ENCODE measurements at regions not wholly inside any gene's neighbourhood (a gene's known extent, or its start where the extent isn't known, plus 50 kb on each side); places are given as distances from the start of the nearest gene placed in this dataset.

DNA sequence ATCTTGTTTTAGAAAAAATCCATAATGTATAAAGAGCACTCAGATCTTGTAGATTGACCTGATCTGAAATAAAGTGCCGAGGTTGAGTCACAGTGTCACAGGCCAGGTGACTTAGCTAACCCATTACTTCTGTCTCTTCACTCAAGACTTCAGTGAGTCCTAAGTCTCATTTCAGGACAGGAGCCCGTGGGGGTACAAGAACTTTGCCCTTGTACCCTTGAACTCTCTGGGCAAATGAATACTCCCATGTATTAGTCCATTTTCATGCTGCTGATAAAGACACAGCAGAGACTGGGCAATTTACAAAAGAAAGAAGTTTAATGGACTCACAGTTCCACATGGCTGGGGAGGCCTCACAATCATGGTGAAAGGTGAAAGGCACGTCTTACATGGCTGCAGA is 160.2 kb downstream of the ZPLD1 start:
- DNase-seq (ENCODE audit: low spot score), result no peak
- no peaks in the 10 kb centered on the region for H3K9me3 ChIP-seq (replicated peaks in 1 of 2; ENCODE audit: control insufficient read depth in 2 of 2, insufficient read depth in 1 of 2, low read depth in 1 of 2, low read length in 2 of 2)
- H4K8ac ChIP-seq (ENCODE audit: low read depth, low read length), result no peak overlapping the region
- H3K23ac ChIP-seq (ENCODE audit: low read depth, low read length, poor library complexity), result no peak overlapping the region
- peaks cover 2% of the 10 kb centered on the region for H3K79me1 ChIP-seq (ENCODE audit: low read depth, low read length)
- H3K4me2 ChIP-seq (ENCODE audit: insufficient read depth, low read length, poor library complexity, severe bottlenecking), result no peak overlapping the region
- WGBS, 2 donors (ENCODE audit: extremely low coverage in 2 of 2, insufficient read length in 2 of 2, insufficient replicate concordance in 1 of 2), result no CpG with 5 or more reads among the region's 3 CpGs
- no peaks in the 10 kb centered on the region for H3K36me3 ChIP-seq (replicated peaks in 1 of 2; ENCODE audit: control insufficient read depth in 2 of 2, insufficient read depth in 2 of 2, low read length in 2 of 2)
- H3K14ac ChIP-seq (ENCODE audit: low read length), result no peak overlapping the region
- no peak overlapping the region for H2BK120ac ChIP-seq (ENCODE audit: low read depth, low read length)
- H2BK15ac ChIP-seq (ENCODE audit: low read length), result no peak overlapping the region
- no peak overlapping the region for H2AFZ ChIP-seq (ENCODE audit: low read length)
- H2BK12ac ChIP-seq (ENCODE audit: low read length), result no peak overlapping the region
- H3K4me3 ChIP-seq (ENCODE audit: low read length in 2 of 2), result no peak overlapping the region
- no peak overlapping the region for H3K9ac ChIP-seq (ENCODE audit: low read depth, low read length, poor library complexity)
- H3K27me3 ChIP-seq (ENCODE audit: control insufficient read depth in 3 of 3, insufficient read depth in 3 of 3, low read depth in 1 of 3, low read length in 3 of 3), result no peaks in the 10 kb centered on the region
- H4K91ac ChIP-seq (ENCODE audit: low read depth, low read length, poor library complexity), result no peak overlapping the region
- no peak overlapping the region for H3K4ac ChIP-seq (ENCODE audit: low read length)
- H2AK5ac ChIP-seq (ENCODE audit: low read depth, low read length), result no peak overlapping the region
- no peaks in the 10 kb centered on the region for H3K4me1 ChIP-seq (ENCODE audit: control insufficient read depth in 2 of 2, insufficient read depth in 1 of 2, low read depth in 1 of 2, low read length in 2 of 2)
- no peak overlapping the region for H3K27ac ChIP-seq (replicated peaks; ENCODE audit: low read length)
- H2BK5ac ChIP-seq (ENCODE audit: low read length), result no peak overlapping the region
- no peak overlapping the region for H3K18ac ChIP-seq (ENCODE audit: low read length)

- Histone ChIP-seq H3K9me3 (replicated peaks in 1 of 2; ENCODE audit: control insufficient read depth in 2 of 2, insufficient read depth in 1 of 2, low read depth in 1 of 2, low read length in 2 of 2) (no peaks in the 10 kb centered on the region), H3K36me3 (replicated peaks in 1 of 2; ENCODE audit: control insufficient read depth in 2 of 2, insufficient read depth in 2 of 2, low read length in 2 of 2) (no peaks in the 10 kb centered on the region), H3K4ac (ENCODE audit: low read length) (no peak overlapping the region), H3K9ac (ENCODE audit: low read depth, low read length, poor library complexity) (no peak overlapping the region), H2BK120ac (ENCODE audit: low read depth, low read length) (no peak overlapping the region), H3K4me2 (ENCODE audit: insufficient read depth, low read length, poor library complexity, severe bottlenecking) (no peak overlapping the region), H3K79me1 (ENCODE audit: low read depth, low read length) (no peaks in the 10 kb centered on the region), H4K8ac (ENCODE audit: low read depth, low read length) (no peak overlapping the region), H2AK5ac (ENCODE audit: low read depth, low read length) (no peak overlapping the region), H2BK15ac (ENCODE audit: low read length) (no peak overlapping the region), H4K91ac (ENCODE audit: low read depth, low read length, poor library complexity) (no peak overlapping the region), H2AFZ (ENCODE audit: low read length) (no peak overlapping the region), H3K23ac (ENCODE audit: low read depth, low read length, poor library complexity) (no peak overlapping the region), H3K4me3 (ENCODE audit: low read length in 2 of 2) (no peak overlapping the region), H2BK12ac (ENCODE audit: low read length) (no peak overlapping the region), H3K27ac (replicated peaks; ENCODE audit: low read length) (no peak overlapping the region), H3K14ac (ENCODE audit: low read length) (no peak overlapping the region), H3K27me3 (ENCODE audit: control insufficient read depth in 3 of 3, insufficient read depth in 3 of 3, low read depth in 1 of 3, low read length in 3 of 3) (no peaks in the 10 kb centered on the region), H3K18ac (ENCODE audit: low read length) (no peak overlapping the region), H3K4me1 (ENCODE audit: control insufficient read depth in 2 of 2, insufficient read depth in 1 of 2, low read depth in 1 of 2, low read length in 2 of 2) (no peaks in the 10 kb centered on the region), H2BK5ac (ENCODE audit: low read length) (no peak overlapping the region)
- WGBS, 2 donors (ENCODE audit: extremely low coverage in 2 of 2, insufficient read length in 2 of 2, insufficient replicate concordance in 1 of 2), result no CpG with 5 or more reads among the region's 7 CpGs
- DNase-seq (ENCODE audit: low spot score), result no peak
Measured at GRCh38 chr3:102599819-102600576, 165.2 kb downstream of the ZPLD1 start.

- Histone ChIP-seq H3K18ac (ENCODE audit: low read length) (no peak overlapping the region), H3K27ac (replicated peaks; ENCODE audit: low read length) (no peak overlapping the region), H3K4me1 (ENCODE audit: control insufficient read depth in 2 of 2, insufficient read depth in 1 of 2, low read depth in 1 of 2, low read length in 2 of 2) (no peaks in the 10 kb centered on the region), H2BK12ac (ENCODE audit: low read length) (no peak overlapping the region), H3K9me3 (replicated peaks in 1 of 2; ENCODE audit: control insufficient read depth in 2 of 2, insufficient read depth in 1 of 2, low read depth in 1 of 2, low read length in 2 of 2) (no peaks in the 10 kb centered on the region), H3K23ac (ENCODE audit: low read depth, low read length, poor library complexity) (no peak overlapping the region), H3K4me3 (ENCODE audit: low read length in 2 of 2) (no peak overlapping the region), H2AK5ac (ENCODE audit: low read depth, low read length) (no peak overlapping the region), H2AFZ (ENCODE audit: low read length) (no peak overlapping the region), H3K27me3 (ENCODE audit: control insufficient read depth in 3 of 3, insufficient read depth in 3 of 3, low read depth in 1 of 3, low read length in 3 of 3) (no peaks in the 10 kb centered on the region), H4K91ac (ENCODE audit: low read depth, low read length, poor library complexity) (no peak overlapping the region), H3K4ac (ENCODE audit: low read length) (no peak overlapping the region), H4K8ac (ENCODE audit: low read depth, low read length) (no peak overlapping the region), H3K36me3 (replicated peaks in 1 of 2; ENCODE audit: control insufficient read depth in 2 of 2, insufficient read depth in 2 of 2, low read length in 2 of 2) (no peaks in the 10 kb centered on the region), H3K79me1 (ENCODE audit: low read depth, low read length) (no peaks in the 10 kb centered on the region), H2BK120ac (ENCODE audit: low read depth, low read length) (no peak overlapping the region), H3K14ac (ENCODE audit: low read length) (no peak overlapping the region), H2BK5ac (ENCODE audit: low read length) (no peak overlapping the region), H3K9ac (ENCODE audit: low read depth, low read length, poor library complexity) (no peak overlapping the region), H3K4me2 (ENCODE audit: insufficient read depth, low read length, poor library complexity, severe bottlenecking) (no peak overlapping the region), H2BK15ac (ENCODE audit: low read length) (no peak overlapping the region)
- no peak for DNase-seq (ENCODE audit: low spot score)
- WGBS, 2 donors (ENCODE audit: extremely low coverage in 2 of 2, insufficient read length in 2 of 2, insufficient replicate concordance in 1 of 2), result no CpG with 5 or more reads among the region's 1 CpG
Measured at GRCh38 chr3:102605153-102605552, 170.3 kb downstream of the ZPLD1 start.

DNA sequence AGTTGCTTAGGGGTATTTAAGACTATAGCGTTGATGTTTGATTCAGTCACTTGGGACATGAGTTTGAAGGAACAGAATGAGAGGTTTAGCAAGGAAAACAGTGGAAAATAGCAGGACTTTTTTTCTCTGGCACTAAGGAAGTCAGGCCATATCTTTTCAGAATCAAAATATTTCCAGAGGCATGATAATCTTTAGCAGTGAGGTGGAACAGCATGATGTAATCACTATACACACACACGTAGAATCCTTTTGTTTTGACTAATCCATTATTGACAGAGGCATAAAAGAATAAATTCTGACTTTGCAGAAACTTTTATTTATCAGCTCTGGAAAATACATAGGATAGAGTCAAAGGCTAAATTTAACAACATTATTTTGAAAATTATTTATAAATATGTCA is 174.1 kb downstream of the ZPLD1 start:
- H3K36me3 ChIP-seq (replicated peaks in 1 of 2; ENCODE audit: control insufficient read depth in 2 of 2, insufficient read depth in 2 of 2, low read length in 2 of 2), result no peaks in the 10 kb centered on the region

More for the DNA sequence above, 174.1 kb downstream of the ZPLD1 start:
- DNase-seq (ENCODE audit: low spot score), result no peak
- Histone ChIP-seq H2AK5ac (ENCODE audit: low read depth, low read length) (no peak overlapping the region), H4K91ac (ENCODE audit: low read depth, low read length, poor library complexity) (no peak overlapping the region), H3K23ac (ENCODE audit: low read depth, low read length, poor library complexity) (no peak overlapping the region), H3K4me2 (ENCODE audit: insufficient read depth, low read length, poor library complexity, severe bottlenecking) (no peak overlapping the region), H2BK15ac (ENCODE audit: low read length) (no peak overlapping the region), H3K9ac (ENCODE audit: low read depth, low read length, poor library complexity) (no peak overlapping the region), H2BK120ac (ENCODE audit: low read depth, low read length) (no peak overlapping the region), H3K4me1 (ENCODE audit: control insufficient read depth in 2 of 2, insufficient read depth in 1 of 2, low read depth in 1 of 2, low read length in 2 of 2) (no peaks in the 10 kb centered on the region), H3K79me1 (ENCODE audit: low read depth, low read length) (no peaks in the 10 kb centered on the region), H3K4me3 (ENCODE audit: low read length in 2 of 2) (no peak overlapping the region), H3K27me3 (ENCODE audit: control insufficient read depth in 3 of 3, insufficient read depth in 3 of 3, low read depth in 1 of 3, low read length in 3 of 3) (no peaks in the 10 kb centered on the region), H2BK12ac (ENCODE audit: low read length) (no peak overlapping the region), H2BK5ac (ENCODE audit: low read length) (no peak overlapping the region), H2AFZ (ENCODE audit: low read length) (no peak overlapping the region), H3K9me3 (replicated peaks in 1 of 2; ENCODE audit: control insufficient read depth in 2 of 2, insufficient read depth in 1 of 2, low read depth in 1 of 2, low read length in 2 of 2) (peaks cover 0 to 3% of the 10 kb centered on the region in 2 donors), H3K18ac (ENCODE audit: low read length) (no peak overlapping the region), H3K14ac (ENCODE audit: low read length) (no peak overlapping the region), H3K4ac (ENCODE audit: low read length) (no peak overlapping the region), H3K27ac (replicated peaks; ENCODE audit: low read length) (no peak overlapping the region), H4K8ac (ENCODE audit: low read depth, low read length) (no peak overlapping the region)
- no CpG with 5 or more reads among the region's 2 CpGs for WGBS, 2 donors (ENCODE audit: extremely low coverage in 2 of 2, insufficient read length in 2 of 2, insufficient replicate concordance in 1 of 2)
